A549 (cell line): ENCODE measurements at regions not wholly inside any gene's neighbourhood (a gene's known extent, or its start where the extent isn't known, plus 50 kb on each side); places are given as distances from the start of the nearest gene placed in this dataset.

Source experiments
- ATAC-seq, 2 experiments: fragments of 200-7000 bp in 1 of 2; fragments of >200 bp in 1 of 2; cut with Nextera tagmentation in 1 of 2; cut with Tn5 transposase in 1 of 2; 3 replicates each; pipeline versions ENCODE4 v1.8.0 to v1.9.1; 2018 to 2020; ENCODE audit warnings: mild to moderate bottlenecking in 1 of 2, moderate library complexity in 1 of 2
- CTCF ChIA-PET: fragments of 300-600 bp; sonication (Branson Sonifier 250); formaldehyde crosslinking; extraction: SDS; loops from one replicate; lab custom pipeline; 2021; ENCODE audit warnings: antibody characterized with exemption, inconsistent platforms; lab: Yijun Ruan, JAX
- POLR2A ChIA-PET: fragments of 350-600 bp; formaldehyde crosslinking; extraction: SDS; loops from one replicate; lab custom pipeline; 2021; ENCODE audit warnings: antibody characterized with exemption, inconsistent platforms; lab: Yijun Ruan, JAX
- DNase-seq, 2 experiments: peaks; one replicate each; pipeline versions ENCODE4 v3.0.0 to v3.0.0-alpha.2; 2011 to 2016; ENCODE audit warnings: low read depth in 1 of 2, low spot score in 1 of 2
- FAIRE-seq: peaks from 2 replicates; lab custom pipeline; 2011; peaks lifted over from hg19 to GRCh38; lab: Jason Lieb, UNC
- H3K27ac ChIP-seq, 2 experiments: fragments of >200 bp; sonication (Bioruptor Twin); formaldehyde crosslinking; 3 replicates each; pipeline ENCODE4 v1.5.1; 2016 to 2017
- H3K4me1 ChIP-seq: fragments of >200 bp; sonication (Bioruptor Twin); formaldehyde crosslinking; 3 replicates; pipeline ENCODE4 v1.6.1; 2016
- H3K4me2 ChIP-seq: fragments of >200 bp; sonication (Bioruptor Twin); formaldehyde crosslinking; 3 replicates; pipeline ENCODE4 v1.6.1; 2016
- H3K4me3 ChIP-seq: fragments of >200 bp; sonication (Bioruptor Twin); formaldehyde crosslinking; 3 replicates; pipeline ENCODE4 v1.5.1; 2016
- H3K9me3 ChIP-seq: fragments of >200 bp; sonication (Bioruptor Twin); formaldehyde crosslinking; 3 replicates; pipeline ENCODE4 v1.6.1; 2016
- ATOH8 ChIP-seq: fragments of 250-450 bp; sonication (Bioruptor Pico); IDR thresholded peaks from 2 replicates; pipeline ENCODE4 v1.5.0; 2020; ENCODE audit warnings: low read depth, mild to moderate bottlenecking, moderate library complexity
- BCL3 ChIP-seq: fragments of >200 bp; sonication (Bioruptor Twin); formaldehyde crosslinking; IDR thresholded peaks from 3 replicates; pipeline ENCODE4 v1.6.1; 2016
- CEBPB ChIP-seq, 2 experiments: fragments of >200 bp in 1 of 2; sonication (Bioruptor Twin) in 1 of 2; formaldehyde crosslinking in 1 of 2; IDR thresholded peaks; 2 replicates each; pipeline ENCODE4 v1.6.1; 2012 to 2016
- EHF ChIP-seq: fragments of 250-450 bp; sonication (Bioruptor Pico); IDR thresholded peaks from 2 replicates; pipeline ENCODE4 v1.5.0; 2020; ENCODE audit warnings: mild to moderate bottlenecking
- EHMT2 ChIP-seq: fragments of 200-600 bp; sonication (generic); IDR thresholded peaks from 2 replicates; pipeline ENCODE4 v1.6.1; 2016; ENCODE audit warnings: antibody characterized with exemption, low read depth, mild to moderate bottlenecking, moderate library complexity
- EP300 ChIP-seq, 2 experiments: fragments of >200 bp; sonication (Bioruptor Twin); formaldehyde crosslinking; IDR thresholded peaks; 2 replicates in 1 of 2; 3 replicates in 1 of 2; pipeline ENCODE4 v1.6.1; 2016 to 2017
- FOSL2 ChIP-seq, 2 experiments: fragments of 450-650 bp in 1 of 2; fragments of >200 bp in 1 of 2; sonication (Bioruptor Twin) in 1 of 2; formaldehyde crosslinking; IDR thresholded peaks; 2 replicates each; pipeline versions ENCODE4 v1.5.0 to v1.6.1; 2016 to 2020; ENCODE audit warnings: mild to moderate bottlenecking in 1 of 2, moderate library complexity in 1 of 2
- GATA3 ChIP-seq: IDR thresholded peaks from 2 replicates; pipeline ENCODE4 v1.6.1; 2012; ENCODE audit warnings: borderline replicate concordance
- HES2 ChIP-seq: fragments of >200 bp; sonication (Bioruptor Twin); formaldehyde crosslinking; IDR thresholded peaks from 2 replicates; pipeline ENCODE4 v1.6.1; 2016
- HMGXB4 ChIP-seq: fragments of 250-450 bp; sonication (Bioruptor Pico); IDR thresholded peaks from 2 replicates; pipeline ENCODE4 v1.5.0; 2021; ENCODE audit warnings: mild to moderate bottlenecking, moderate library complexity, borderline replicate concordance
- HOXB13 ChIP-seq: fragments of 250-450 bp; sonication (Bioruptor Pico); IDR thresholded peaks from 2 replicates; pipeline ENCODE4 v1.5.0; 2020; ENCODE audit warnings: low read depth, mild to moderate bottlenecking, moderate library complexity
- HOXB5 ChIP-seq: fragments of 250-450 bp; sonication (Bioruptor Pico); IDR thresholded peaks from 2 replicates; pipeline ENCODE4 v1.5.0; 2020; ENCODE audit warnings: mild to moderate bottlenecking, moderate library complexity
- KDM1A ChIP-seq: fragments of 200-600 bp; sonication (generic); IDR thresholded peaks from 2 replicates; pipeline ENCODE4 v1.6.1; 2016; ENCODE audit warnings: low read depth, mild to moderate bottlenecking
- MAFK ChIP-seq: fragments of 450-650 bp; IDR thresholded peaks from 2 replicates; pipeline ENCODE4 v1.6.1; 2014; ENCODE audit not compliant: partially characterized antibody
- NFE2L2 ChIP-seq: fragments of 150-350 bp; conservative IDR thresholded peaks from 2 replicates; pipeline ENCODE4 v1.6.1; 2014; ENCODE audit warnings: low read length
- NPAS2 ChIP-seq: fragments of 250-450 bp; sonication (Bioruptor Pico); IDR thresholded peaks from 2 replicates; pipeline ENCODE4 v1.8.0; 2022; ENCODE audit warnings: mild to moderate bottlenecking, moderate library complexity, borderline replicate concordance
- NR3C1 ChIP-seq: fragments of >200 bp; sonication (Bioruptor Twin); formaldehyde crosslinking; IDR thresholded peaks from 3 replicates; pipeline ENCODE4 v1.6.1; 2017
- POLR2A ChIP-seq: IDR thresholded peaks from 2 replicates; pipeline ENCODE4 v1.6.1; 2012; ENCODE audit warnings: mild to moderate bottlenecking, low read length
- RARB ChIP-seq: fragments of 250-450 bp; sonication (Bioruptor Pico); IDR thresholded peaks from 2 replicates; pipeline ENCODE4 v1.8.0; 2021; ENCODE audit warnings: mild to moderate bottlenecking, moderate library complexity
- RCOR1 ChIP-seq: fragments of 150-350 bp; IDR thresholded peaks from 2 replicates; pipeline ENCODE4 v1.6.1; 2014; ENCODE audit warnings: antibody characterized with exemption, low read length, low read depth
- TFCP2L1 ChIP-seq: fragments of 250-450 bp; sonication (Bioruptor Pico); IDR thresholded peaks from 2 replicates; pipeline ENCODE4 v1.5.0; 2021; ENCODE audit warnings: mild to moderate bottlenecking
- USF2 ChIP-seq: fragments of 450-650 bp; IDR thresholded peaks from 2 replicates; pipeline ENCODE4 v1.6.1; 2014; ENCODE audit warnings: antibody characterized with exemption
- ZFP36 ChIP-seq: fragments of 450-650 bp; IDR thresholded peaks from 2 replicates; pipeline ENCODE4 v1.6.1; 2014; ENCODE audit warnings: borderline replicate concordance; ENCODE audit not compliant: partially characterized antibody
- ZNF302 ChIP-seq: fragments of 250-450 bp; sonication (Bioruptor Pico); IDR thresholded peaks from 2 replicates; pipeline ENCODE4 v1.9.0; 2021; ENCODE audit warnings: inconsistent platforms, mild to moderate bottlenecking, moderate library complexity
- WGBS: methylation state at CpG from one replicate; pipeline ENCODE4 v1.1.6; 2017; ENCODE audit errors: missing lambda C conversion rate; 5-methylcytosine and 5-hydroxymethylcytosine counted together

GRCh38 chr11:23749762-23750430, 747.0 kb upstream of the LUZP2 start (continued):
- TF ChIP-seq RCOR1 (no peak), POLR2A (no peak), KDM1A (no peak), HMGXB4 (no peak), GATA3 (no peak), HOXB13 (CRISPR knock-in tag) (no peak)

- CTCF ChIA-PET, result no interaction called here
- no peak overlapping the region for H3K4me3 ChIP-seq
- POLR2A ChIA-PET, result no interaction called here
- H3K4me1 ChIP-seq, result no peaks in the 10 kb centered on the region
- no peak overlapping the region for H3K27ac ChIP-seq
- no peak overlapping the region for H3K4me2 ChIP-seq
- TF ChIP-seq HMGXB4, result no peak
- no peak for TF ChIP-seq HOXB5
- TF ChIP-seq MAFK, result no peak
- no peak for TF ChIP-seq HOXB13 (CRISPR knock-in tag)
- no peak for TF ChIP-seq RARB (CRISPR knock-in tag)
- TF ChIP-seq EHMT2, result no peak
- no peak for TF ChIP-seq USF2
- TF ChIP-seq ZNF302 (CRISPR knock-in tag), result no peak
- no peak for TF ChIP-seq EP300 (IDR thresholded peaks at IDR 0.05)
- no peak for TF ChIP-seq NFE2L2
- no peak for TF ChIP-seq FOSL2 (IDR thresholded peaks at IDR 0.05)
- TF ChIP-seq FOSL2 (CRISPR knock-in tag; IDR thresholded peaks at IDR 0.05), result no peak
- TF ChIP-seq ZFP36, result no peak
- no peak for TF ChIP-seq HES2
- no peak for TF ChIP-seq EHF
- no peak for TF ChIP-seq BCL3
- TF ChIP-seq NPAS2 (CRISPR knock-in tag), result no peak
- no peak for TF ChIP-seq TFCP2L1 (CRISPR knock-in tag)
- no peak for TF ChIP-seq ATOH8 (CRISPR knock-in tag)
- no peak for TF ChIP-seq NR3C1
- no peak for TF ChIP-seq CEBPB (IDR thresholded peaks at IDR 0.05)
- TF ChIP-seq, all 56 proteins: peak for 0
- ATAC-seq (no peak), DNase-seq (no peak), FAIRE-seq (no peak)
- WGBS, result 18% methylated on average over 2 of the region's 2 CpGs
- no peaks in the 10 kb centered on the region for H3K9me3 ChIP-seq
Observed at GRCh38 chr11:23751280-23751679, 745.6 kb upstream of the LUZP2 start.
